A549 (cell line): ENCODE measurements at regions not wholly inside any gene's neighbourhood (a gene's known extent, or its start where the extent isn't known, plus 50 kb on each side); places are given as distances from the start of the nearest gene placed in this dataset.

Experiments used
- CHD2 ChIP-seq: fragments of 150-350 bp; IDR thresholded peaks from 2 replicates; pipeline ENCODE4 v1.6.1; 2014; ENCODE audit warnings: low read length; ENCODE audit not compliant: partially characterized antibody
- EP300 ChIP-seq, 2 experiments: fragments of >200 bp; sonication (Bioruptor Twin); formaldehyde crosslinking; IDR thresholded peaks; 2 replicates in 1 of 2; 3 replicates in 1 of 2; pipeline ENCODE4 v1.6.1; 2016 to 2017
- HOXA7 ChIP-seq: fragments of 250-450 bp; sonication (Bioruptor Pico); IDR thresholded peaks from 2 replicates; pipeline ENCODE4 v1.5.0; 2020; ENCODE audit warnings: mild to moderate bottlenecking, moderate library complexity
- SMC3 ChIP-seq: fragments of >200 bp; sonication (Bioruptor Twin); formaldehyde crosslinking; IDR thresholded peaks from 3 replicates; pipeline ENCODE4 v1.6.1; 2018; ENCODE audit warnings: inconsistent platforms
- TF ChIP-seq, protein P1 (sequence below): fragments of >200 bp; sonication (Bioruptor Twin); formaldehyde crosslinking; IDR thresholded peaks from 3 replicates; pipeline ENCODE4 v1.5.1; 2016
- TF ChIP-seq, protein P2 (sequence below): fragments of 450-650 bp; IDR thresholded peaks from 2 replicates; pipeline ENCODE4 v1.6.1; 2014; ENCODE audit warnings: antibody characterized with exemption
- TF ChIP-seq, protein P3 (sequence below): fragments of 150-350 bp; IDR thresholded peaks from 2 replicates; pipeline ENCODE4 v1.6.1; 2014; ENCODE audit warnings: low read depth, mild to moderate bottlenecking, low read length
- TF ChIP-seq, protein P4 (sequence below): IDR thresholded peaks from 2 replicates; pipeline ENCODE4 v1.6.1; 2012; ENCODE audit warnings: low read depth, borderline replicate concordance
- TF ChIP-seq, protein P5 (sequence below): IDR thresholded peaks from 2 replicates; pipeline ENCODE4 v1.6.1; 2012

DNA sequence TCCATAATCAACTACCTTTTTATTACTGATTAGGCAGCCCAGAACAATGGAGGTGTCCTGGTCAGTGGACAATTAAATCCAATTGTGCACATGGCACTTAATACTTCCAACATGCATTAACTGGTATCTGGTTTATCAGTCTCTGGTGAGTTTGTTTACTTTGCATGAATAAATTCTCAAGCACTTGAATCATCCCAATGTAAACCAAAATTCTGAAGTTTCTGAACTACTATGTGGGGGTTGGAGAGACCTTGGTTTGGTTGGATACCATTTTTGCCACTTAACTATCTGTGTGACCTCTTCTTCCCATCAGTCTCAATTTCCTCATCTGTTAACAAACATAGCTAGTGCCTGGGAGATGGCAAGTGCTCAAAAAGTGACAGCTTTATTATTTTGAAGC lies 70.5 kb upstream of the MAP4 start:
- TF ChIP-seq CHD2 (no peak), SMC3 (no peak), HOXA7 (CRISPR knock-in tag) (no peak), EP300 (IDR thresholded peaks at IDR 0.05) (no peak)
- TF ChIP-seq, protein P1, sequence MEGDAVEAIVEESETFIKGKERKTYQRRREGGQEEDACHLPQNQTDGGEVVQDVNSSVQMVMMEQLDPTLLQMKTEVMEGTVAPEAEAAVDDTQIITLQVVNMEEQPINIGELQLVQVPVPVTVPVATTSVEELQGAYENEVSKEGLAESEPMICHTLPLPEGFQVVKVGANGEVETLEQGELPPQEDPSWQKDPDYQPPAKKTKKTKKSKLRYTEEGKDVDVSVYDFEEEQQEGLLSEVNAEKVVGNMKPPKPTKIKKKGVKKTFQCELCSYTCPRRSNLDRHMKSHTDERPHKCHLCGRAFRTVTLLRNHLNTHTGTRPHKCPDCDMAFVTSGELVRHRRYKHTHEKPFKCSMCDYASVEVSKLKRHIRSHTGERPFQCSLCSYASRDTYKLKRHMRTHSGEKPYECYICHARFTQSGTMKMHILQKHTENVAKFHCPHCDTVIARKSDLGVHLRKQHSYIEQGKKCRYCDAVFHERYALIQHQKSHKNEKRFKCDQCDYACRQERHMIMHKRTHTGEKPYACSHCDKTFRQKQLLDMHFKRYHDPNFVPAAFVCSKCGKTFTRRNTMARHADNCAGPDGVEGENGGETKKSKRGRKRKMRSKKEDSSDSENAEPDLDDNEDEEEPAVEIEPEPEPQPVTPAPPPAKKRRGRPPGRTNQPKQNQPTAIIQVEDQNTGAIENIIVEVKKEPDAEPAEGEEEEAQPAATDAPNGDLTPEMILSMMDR, result no peak
- TF ChIP-seq, protein P2, sequence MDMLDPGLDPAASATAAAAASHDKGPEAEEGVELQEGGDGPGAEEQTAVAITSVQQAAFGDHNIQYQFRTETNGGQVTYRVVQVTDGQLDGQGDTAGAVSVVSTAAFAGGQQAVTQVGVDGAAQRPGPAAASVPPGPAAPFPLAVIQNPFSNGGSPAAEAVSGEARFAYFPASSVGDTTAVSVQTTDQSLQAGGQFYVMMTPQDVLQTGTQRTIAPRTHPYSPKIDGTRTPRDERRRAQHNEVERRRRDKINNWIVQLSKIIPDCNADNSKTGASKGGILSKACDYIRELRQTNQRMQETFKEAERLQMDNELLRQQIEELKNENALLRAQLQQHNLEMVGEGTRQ, result no peak
- TF ChIP-seq, protein P3, sequence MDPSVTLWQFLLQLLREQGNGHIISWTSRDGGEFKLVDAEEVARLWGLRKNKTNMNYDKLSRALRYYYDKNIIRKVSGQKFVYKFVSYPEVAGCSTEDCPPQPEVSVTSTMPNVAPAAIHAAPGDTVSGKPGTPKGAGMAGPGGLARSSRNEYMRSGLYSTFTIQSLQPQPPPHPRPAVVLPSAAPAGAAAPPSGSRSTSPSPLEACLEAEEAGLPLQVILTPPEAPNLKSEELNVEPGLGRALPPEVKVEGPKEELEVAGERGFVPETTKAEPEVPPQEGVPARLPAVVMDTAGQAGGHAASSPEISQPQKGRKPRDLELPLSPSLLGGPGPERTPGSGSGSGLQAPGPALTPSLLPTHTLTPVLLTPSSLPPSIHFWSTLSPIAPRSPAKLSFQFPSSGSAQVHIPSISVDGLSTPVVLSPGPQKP, result no peak
- TF ChIP-seq, protein P4, sequence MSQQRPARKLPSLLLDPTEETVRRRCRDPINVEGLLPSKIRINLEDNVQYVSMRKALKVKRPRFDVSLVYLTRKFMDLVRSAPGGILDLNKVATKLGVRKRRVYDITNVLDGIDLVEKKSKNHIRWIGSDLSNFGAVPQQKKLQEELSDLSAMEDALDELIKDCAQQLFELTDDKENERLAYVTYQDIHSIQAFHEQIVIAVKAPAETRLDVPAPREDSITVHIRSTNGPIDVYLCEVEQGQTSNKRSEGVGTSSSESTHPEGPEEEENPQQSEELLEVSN, result no peak
- TF ChIP-seq, protein P5, sequence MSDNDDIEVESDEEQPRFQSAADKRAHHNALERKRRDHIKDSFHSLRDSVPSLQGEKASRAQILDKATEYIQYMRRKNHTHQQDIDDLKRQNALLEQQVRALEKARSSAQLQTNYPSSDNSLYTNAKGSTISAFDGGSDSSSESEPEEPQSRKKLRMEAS, result 0 out of 2 replicates have a peak, but pooled peaks have one; percentile 31
